GM12873 (cell line): ENCODE measurements at regions not wholly inside any gene's neighbourhood (a gene's known extent, or its start where the extent isn't known, plus 50 kb on each side); places are given as distances from the start of the nearest gene placed in this dataset.

Experiments
- CTCF ChIP-seq: IDR thresholded peaks from 2 replicates; pipeline ENCODE4 v1.5.1; 2012; ENCODE audit warnings: low read depth, mild to moderate bottlenecking, moderate library complexity, low read length, control low read depth; ENCODE audit not compliant: insufficient read depth; ENCODE audit errors: missing control alignments

- no peak for TF ChIP-seq CTCF
Measured at GRCh38 chr5:108581026-108581425, 166.7 kb upstream of the FER start.

DNA sequence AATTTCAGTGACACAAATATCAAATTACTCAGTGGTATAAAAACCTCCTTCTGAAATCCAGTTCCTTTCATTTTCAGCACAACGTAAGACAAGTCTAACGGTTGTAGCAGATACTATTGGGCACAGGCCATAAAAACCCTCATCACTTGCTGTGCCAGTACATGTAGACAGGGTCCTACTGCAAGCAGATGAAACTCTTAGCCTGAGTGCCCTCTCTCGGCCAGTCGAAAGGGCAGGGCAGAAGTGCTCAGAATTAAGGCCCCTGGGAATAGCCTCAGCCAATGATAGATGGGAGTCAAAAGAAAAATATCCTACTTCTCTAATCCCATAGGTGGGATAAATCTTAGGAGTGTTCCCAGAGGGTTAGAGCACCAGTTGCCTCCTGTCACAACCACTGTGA, 168.5 kb upstream of the FER start:
- TF ChIP-seq CTCF, result no peak

DNA sequence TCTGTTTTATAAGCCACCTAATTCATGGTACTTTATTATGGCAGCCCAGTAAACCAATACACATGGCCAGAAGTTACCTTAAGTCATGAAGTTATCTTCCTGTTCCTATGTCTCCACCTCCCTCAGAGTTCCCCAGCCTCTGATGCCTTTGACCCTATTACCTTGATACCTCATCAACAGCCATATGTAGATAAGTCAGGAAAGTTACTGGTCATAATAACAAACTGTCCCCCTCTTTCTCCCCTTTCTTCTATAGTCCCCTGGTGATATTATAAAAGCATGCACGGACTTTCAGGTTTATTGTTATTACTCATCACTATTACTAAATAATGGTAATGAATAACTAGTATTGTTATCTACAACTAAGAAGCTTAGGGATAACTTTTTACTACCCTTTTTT, 168.9 kb upstream of the FER start:
- no peak for TF ChIP-seq CTCF

DNA sequence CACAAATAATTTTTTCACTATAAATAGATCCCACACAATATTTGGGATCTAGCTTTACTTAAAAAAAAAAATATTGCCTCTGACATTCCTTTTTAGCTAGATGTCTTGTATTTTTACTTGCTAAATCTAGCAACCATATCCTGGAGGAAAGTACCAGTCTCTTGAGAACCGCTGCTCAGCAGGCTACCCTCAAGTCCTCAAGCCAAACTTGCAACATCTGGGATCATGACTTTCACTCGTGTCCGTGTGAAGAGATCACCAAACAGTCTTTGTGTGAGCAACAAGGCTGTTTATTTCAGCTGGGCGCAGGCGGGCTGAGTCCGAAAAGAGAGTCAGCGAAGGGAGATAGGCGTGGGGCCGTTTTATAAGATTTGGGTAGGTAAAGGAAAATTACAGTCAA, 180.3 kb upstream of the FER start:
- no peak for TF ChIP-seq CTCF

GRCh38 chr5:108564441-108564840, 182.5 kb upstream of the FBXL17 start:
- no peak for TF ChIP-seq CTCF

- no peak for TF ChIP-seq CTCF
Measured at GRCh38 chr5:108562205-108562454, 180.2 kb upstream of the FBXL17 start.

DNA sequence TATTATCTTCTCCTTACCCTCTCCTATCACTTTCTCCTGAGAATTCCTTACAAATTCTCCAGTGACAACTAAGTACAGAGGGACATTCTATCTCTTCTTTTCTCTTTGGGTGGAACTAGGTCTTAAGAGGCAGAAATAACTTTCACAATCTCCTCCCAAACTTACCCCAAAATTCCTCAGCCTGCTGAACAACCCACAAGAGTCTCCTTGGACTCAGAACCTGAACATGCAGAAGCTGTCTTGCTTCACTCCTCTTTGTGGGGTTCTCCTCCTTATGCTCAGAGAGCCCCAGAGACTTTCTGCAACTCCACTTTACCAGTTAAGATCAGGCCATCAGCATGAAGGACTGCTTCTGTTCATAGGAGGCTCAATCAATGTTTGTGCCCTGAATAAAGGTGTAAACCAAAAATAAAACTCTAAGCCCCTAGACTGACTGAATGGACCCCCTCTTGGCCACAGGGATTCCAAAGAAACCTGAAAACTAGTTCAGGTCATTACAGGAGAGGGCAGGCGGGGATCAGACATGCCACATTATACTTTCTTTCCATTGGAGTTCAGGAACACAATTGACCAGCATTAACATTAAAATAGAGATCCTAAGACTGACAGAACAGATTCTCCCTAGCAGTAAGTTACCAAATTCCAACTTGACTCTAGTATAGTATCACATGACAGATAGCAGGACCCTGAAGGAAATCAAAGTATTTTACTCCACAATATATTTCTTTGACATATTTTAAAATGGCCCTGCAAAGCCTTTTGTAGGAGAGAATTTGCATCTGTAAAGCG, 179.7 kb upstream of the FBXL17 start:
- no peak for TF ChIP-seq CTCF
